Caco-2 (cell line): ENCODE measurements at regions not wholly inside any gene's neighbourhood (a gene's known extent, or its start where the extent isn't known, plus 50 kb on each side); places are given as distances from the start of the nearest gene placed in this dataset.
"Not testable (repeated sequence)": the region's sequence is repeated elsewhere in the genome, so short reads cannot be mapped to it uniquely, and the experiment has no call there.

ENCODE experiments used
- BruUV-seq: library from RNA; stranded (reverse); fragments of 400-500 nt; replicated peaks from 2 replicates; lab custom pipeline; 2021; lab: Mats Ljungman, UMichigan
- CTCF ChIA-PET: fragments of 300-600 bp; sonication (Branson Sonifier 250); formaldehyde crosslinking; loops from one replicate; lab custom pipeline; 2022; ENCODE audit warnings: antibody characterized with exemption; lab: Charles Lee
- POLR2A ChIA-PET: fragments of 300-600 bp; sonication (Branson Sonifier 250); formaldehyde crosslinking; loops from one replicate; lab custom pipeline; 2022; ENCODE audit warnings: antibody characterized with exemption; lab: Charles Lee
- DNase-seq, 2 experiments: peaks; one replicate each; pipeline versions ENCODE4 v3.0.0 to v3.0.0-alpha.2; 2020 to 2022
- H3K27me3 ChIP-seq: replicated peaks from 2 replicates; pipeline ENCODE4 v1.6.0; 2011; ENCODE audit warnings: low read length; ENCODE audit not compliant: control insufficient read depth, insufficient read depth
- H3K36me3 ChIP-seq: 2 replicates; pipeline ENCODE4 v1.5.1; 2011; ENCODE audit warnings: low read length; ENCODE audit not compliant: control insufficient read depth, insufficient read depth
- H3K4me1 ChIP-seq: fragments of 250-450 bp; sonication (Bioruptor Pico); 2 replicates; pipeline ENCODE4 v1.5.1; 2020; ENCODE audit warnings: mild to moderate bottlenecking
- H3K4me3 ChIP-seq: 2 replicates; pipeline ENCODE4 v1.5.1; 2011; ENCODE audit warnings: low read depth, mild to moderate bottlenecking, control low read depth, low read length
- H3K9me3 ChIP-seq: fragments of 250-450 bp; sonication (Bioruptor Pico); 2 replicates; pipeline ENCODE4 v1.5.1; 2020; ENCODE audit warnings: mild to moderate bottlenecking, moderate library complexity
- H3K27ac Mint-ChIP-seq: one replicate; pipeline ENCODE4 v1.8.0; 2022; ENCODE audit warnings: mixed read lengths; ENCODE audit not compliant: unreplicated experiment
- H3K27me3 Mint-ChIP-seq: one replicate; pipeline ENCODE4 v1.8.0; 2022; ENCODE audit warnings: mixed read lengths; ENCODE audit not compliant: insufficient read depth, unreplicated experiment
- H3K36me3 Mint-ChIP-seq: one replicate; pipeline ENCODE4 v1.8.0; 2022; ENCODE audit warnings: mild to moderate bottlenecking, mixed read lengths; ENCODE audit not compliant: insufficient read depth, unreplicated experiment
- H3K4me1 Mint-ChIP-seq: one replicate; pipeline ENCODE4 v1.8.0; 2022; ENCODE audit warnings: low read depth, mixed read lengths; ENCODE audit not compliant: unreplicated experiment
- H3K4me3 Mint-ChIP-seq: one replicate; pipeline ENCODE4 v1.8.0; 2022; ENCODE audit warnings: mild to moderate bottlenecking, moderate library complexity, mixed read lengths; ENCODE audit not compliant: unreplicated experiment
- H3K9me3 Mint-ChIP-seq: one replicate; pipeline ENCODE4 v1.8.0; 2022; ENCODE audit warnings: mixed read lengths; ENCODE audit not compliant: unreplicated experiment
- CTCF ChIP-seq, 2 experiments: fragments of 200-600 bp in 1 of 2; IDR thresholded peaks; 1 replicate in 1 of 2; 2 replicates in 1 of 2; pipeline versions ENCODE4 v1.5.1 to v1.8.0; 2011 to 2022; ENCODE audit warnings: antibody characterized with exemption in 1 of 2, control low read depth in 1 of 2, inconsistent platforms in 1 of 2, low read depth in 1 of 2, low read length in 1 of 2, mild to moderate bottlenecking in 1 of 2, moderate library complexity in 1 of 2; ENCODE audit not compliant: insufficient read depth in 1 of 2, severe bottlenecking in 1 of 2, unreplicated experiment in 1 of 2
- intact Hi-C: fragments of 100-400 bp; cut with micrococcal nuclease; formaldehyde crosslinking; loops from one replicate; pipeline ENCODE4 v1.10.0; 2022; ENCODE audit not compliant: unreplicated experiment

DNA sequence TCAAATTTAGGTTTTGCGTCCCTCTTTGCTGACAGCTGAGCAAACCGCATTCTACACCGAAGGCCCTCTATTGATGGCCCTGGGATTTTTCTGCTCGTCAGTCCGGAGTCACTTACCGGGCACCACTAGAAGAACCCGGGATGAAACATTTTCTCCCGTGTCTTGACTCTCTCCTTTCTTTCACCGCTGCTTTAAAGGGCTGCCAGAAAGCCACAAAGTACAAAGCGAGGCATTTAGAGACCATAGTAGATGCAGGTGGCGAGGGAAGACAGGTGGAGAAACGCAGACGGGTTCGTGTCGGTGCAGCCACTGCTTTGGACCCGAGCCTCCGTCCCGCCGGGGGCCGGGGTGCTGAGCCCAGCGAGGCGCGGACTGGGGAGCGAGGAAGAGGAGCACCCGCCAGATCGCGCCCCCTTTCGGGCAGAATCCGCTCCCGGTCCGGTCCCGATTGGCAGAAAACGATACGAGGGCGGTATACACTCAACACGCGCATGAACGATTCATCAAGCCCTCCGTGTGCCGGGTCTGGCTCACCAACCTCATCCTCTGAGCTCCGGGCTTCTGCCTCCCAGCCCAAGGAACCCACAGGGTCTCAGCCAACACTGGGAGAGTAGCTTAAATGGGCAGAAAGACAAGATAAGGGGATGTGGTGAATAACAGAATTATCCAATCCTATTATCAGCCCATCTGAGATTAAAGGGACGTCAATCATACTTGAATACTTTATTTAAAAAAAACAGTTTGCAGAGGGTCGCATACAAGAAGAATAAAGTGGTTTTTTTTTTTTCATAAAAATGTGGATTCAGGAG, 84.9 kb downstream of the TRIM27 start:
- no peaks in the 10 kb centered on the region for H3K27me3 ChIP-seq
- Mint-ChIP-seq H3K9me3 (no peaks in the 10 kb centered on the region), H3K4me1 (peaks cover 6% of the 10 kb centered on the region), H3K27me3 (peaks cover 3% of the 10 kb centered on the region), H3K4me3 (peak overlapping the region; percentile 96), H3K36me3 (peaks cover 22% of the 10 kb centered on the region), H3K27ac (peak overlapping the region; percentile 94)
- POLR2A ChIA-PET, result interaction anchor here (0.5 to 0.7 kb wide), 2 partner anchors 83 to 166 kb away, joined by 3 read pairs; partner anchors contain the start of gene ZNF311
- peak overlapping the region; percentile 66 for H3K4me3 ChIP-seq
- no peaks in the 10 kb centered on the region for H3K36me3 ChIP-seq
- intact Hi-C loops, result loop anchor here (1.0 kb wide), 5 partner anchors 24 to 153 kb away; no protein-coding TSS in a partner anchor
- H3K9me3 ChIP-seq, result no peaks in the 10 kb centered on the region
- peak; percentile 85 to 90 for DNase-seq
- BruUV-seq, result no TSS peak
- H3K4me1 ChIP-seq, result no peaks in the 10 kb centered on the region; the same call in 1 of the 2 replicates
- CTCF ChIA-PET, result interaction anchor here (0.5 to 2.7 kb wide), 8 partner anchors 9 to 232 kb away, joined by 3 to 24 read pairs (median 4); partner anchors contain the start of genes TRIM27 and ZNF311
- peak; percentile 68 to 75 for TF ChIP-seq CTCF (IDR thresholded peaks at IDR 0.05; ENCODE audit: insufficient read depth in 1 of 2, low read depth in 1 of 2, low read length in 1 of 2, severe bottlenecking in 1 of 2, unreplicated experiment in 1 of 2)

GRCh38 chr6:28839443-28840120, 84.2 kb downstream of the TRIM27 start:
- BruUV-seq, result no TSS peak
- intact Hi-C loops, result loop anchor here (1.0 kb wide), 1 partner anchor 153 kb away; no protein-coding TSS in a partner anchor
- peak overlapping the region; percentile 96 for H3K4me3 Mint-ChIP-seq
- ChIA-PET CTCF (interaction anchor here (0.5 to 2.7 kb wide), 5 partner anchors 9 to 176 kb away, joined by 3 to 24 read pairs (median 3); partner anchors contain the start of gene ZNF311), POLR2A (no interaction called here)
- H3K27me3 Mint-ChIP-seq, result peaks cover 3% of the 10 kb centered on the region
- H3K36me3 Mint-ChIP-seq, result peaks cover 22% of the 10 kb centered on the region
- no peak for TF ChIP-seq CTCF (IDR thresholded peaks at IDR 0.05; ENCODE audit: insufficient read depth in 1 of 2, low read depth in 1 of 2, low read length in 1 of 2, severe bottlenecking in 1 of 2, unreplicated experiment in 1 of 2)
- Histone ChIP-seq H3K4me3 (peak overlapping the region; percentile 66), H3K4me1 (no peaks in the 10 kb centered on the region; the same call in 1 of the 2 replicates), H3K9me3 (no peaks in the 10 kb centered on the region), H3K36me3 (no peaks in the 10 kb centered on the region), H3K27me3 (no peaks in the 10 kb centered on the region)
- H3K4me1 Mint-ChIP-seq, result peaks cover 6% of the 10 kb centered on the region
- peak overlapping the region; percentile 94 for H3K27ac Mint-ChIP-seq
- H3K9me3 Mint-ChIP-seq, result no peaks in the 10 kb centered on the region
- DNase-seq, result no peak

DNA sequence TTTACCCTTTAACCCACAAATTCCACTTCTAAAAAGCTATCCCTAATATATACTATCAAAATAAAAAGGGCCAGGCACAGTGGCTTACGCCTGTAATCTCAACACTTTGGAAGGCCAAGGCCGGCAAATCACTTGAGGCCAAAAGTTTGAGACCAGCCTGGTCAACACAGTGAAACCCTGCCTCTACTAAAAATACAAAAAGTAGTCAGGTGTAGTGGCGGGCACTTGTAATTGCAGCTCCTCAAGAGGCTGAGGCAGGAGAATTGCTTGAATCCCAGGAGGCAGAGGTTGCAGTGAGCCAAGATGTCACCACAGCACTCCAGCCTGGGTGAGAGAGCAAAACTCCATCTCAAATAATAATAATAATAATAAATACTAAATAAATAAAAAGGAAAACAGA, 82.5 kb downstream of the TRIM27 start:
- ChIA-PET CTCF (interaction anchor here (1.0 kb wide), 1 partner anchor 22 kb away, joined by 3 read pairs; no protein-coding TSS in a partner anchor), POLR2A (interaction anchor here (0.6 kb wide), 1 partner anchor 77 kb away, joined by 6 read pairs; no protein-coding TSS in a partner anchor)
- Histone ChIP-seq H3K4me1 (no peaks in the 10 kb centered on the region; the same call in 1 of the 2 replicates), H3K27me3 (no peaks in the 10 kb centered on the region), H3K4me3 (no peak overlapping the region), H3K9me3 (no peaks in the 10 kb centered on the region), H3K36me3 (no peaks in the 10 kb centered on the region)
- intact Hi-C loops, result no loop called here
- peak in 1 of 2 experiments; percentile 30 for DNase-seq
- peaks cover 6% of the 10 kb centered on the region for H3K4me1 Mint-ChIP-seq
- no peak overlapping the region for H3K27ac Mint-ChIP-seq
- H3K27me3 Mint-ChIP-seq, result peaks cover 3% of the 10 kb centered on the region
- no peak for TF ChIP-seq CTCF (IDR thresholded peaks at IDR 0.05; ENCODE audit: insufficient read depth in 1 of 2, low read depth in 1 of 2, low read length in 1 of 2, severe bottlenecking in 1 of 2, unreplicated experiment in 1 of 2)
- no peaks in the 10 kb centered on the region for H3K9me3 Mint-ChIP-seq
- H3K4me3 Mint-ChIP-seq, result no peak overlapping the region
- peaks cover 22% of the 10 kb centered on the region for H3K36me3 Mint-ChIP-seq
- no TSS peak for BruUV-seq

DNA sequence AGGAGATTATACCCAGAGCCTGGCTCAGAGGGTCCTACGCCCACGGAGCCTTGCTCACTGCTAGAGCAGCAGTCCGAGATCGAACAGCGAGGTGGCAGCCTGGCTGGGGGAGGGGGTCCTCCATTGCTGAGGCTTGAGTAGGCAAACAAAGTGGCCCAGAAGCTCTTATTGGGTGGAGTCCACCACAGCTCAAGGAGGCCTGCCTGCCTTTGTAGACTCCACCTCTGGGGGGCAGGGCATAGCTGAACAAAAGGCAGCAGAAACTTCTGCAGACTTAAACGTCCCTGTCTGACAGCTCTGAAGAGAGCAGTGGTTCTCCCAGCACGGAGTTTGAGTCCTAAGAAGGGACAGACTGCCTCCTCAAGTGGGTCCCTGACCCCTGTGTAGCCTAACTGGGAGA, 75.0 kb downstream of the TRIM27 start:
- BruUV-seq, H3K4me1 Mint-ChIP-seq, H3K27me3 ChIP-seq, H3K4me3 Mint-ChIP-seq, H3K36me3 Mint-ChIP-seq, intact Hi-C loops, POLR2A ChIA-PET, H3K36me3 ChIP-seq, H3K9me3 Mint-ChIP-seq, H3K4me1 ChIP-seq, H3K27ac Mint-ChIP-seq, H3K27me3 Mint-ChIP-seq, H3K9me3 ChIP-seq, H3K4me3 ChIP-seq: not testable (repeated sequence)
- CTCF ChIA-PET, result interaction anchor here (0.8 to 1.3 kb wide), 3 partner anchors 9 to 730 kb away, joined by 3 to 7 read pairs (median 3); no protein-coding TSS in a partner anchor
- DNase-seq, result peak; percentile 47 to 60
